GM06990 (cell line): ENCODE measurements at regions not wholly inside any gene's neighbourhood (a gene's known extent, or its start where the extent isn't known, plus 50 kb on each side); places are given as distances from the start of the nearest gene placed in this dataset.
"Not testable (repeated sequence)": the region's sequence is repeated elsewhere in the genome, so short reads cannot be mapped to it uniquely, and the experiment has no call there.

Source experiments
- DNase-seq: peaks from one replicate; pipeline ENCODE4 v3.0.0-alpha.2; 2011; ENCODE audit not compliant: insufficient read length; ENCODE audit errors: extremely low read depth
- H3K27me3 ChIP-seq: replicated peaks from 2 replicates; pipeline ENCODE4 v1.6.0; 2011; ENCODE audit warnings: low read length; ENCODE audit not compliant: control insufficient read depth, insufficient read depth
- H3K36me3 ChIP-seq: 2 replicates; pipeline ENCODE4 v1.5.1; 2011; ENCODE audit warnings: low read length; ENCODE audit not compliant: control insufficient read depth, insufficient read depth
- H3K4me3 ChIP-seq: replicated peaks from 2 replicates; pipeline ENCODE4 v1.5.1; 2011; ENCODE audit warnings: low read depth, mild to moderate bottlenecking, control low read depth, low read length
- TF ChIP-seq, protein P1 (sequence below): IDR thresholded peaks from 2 replicates; pipeline ENCODE4 v1.5.1; 2011; ENCODE audit warnings: low read length, control low read depth, mild to moderate bottlenecking, inconsistent platforms; ENCODE audit not compliant: insufficient read depth, poor library complexity, severe bottlenecking

DNA sequence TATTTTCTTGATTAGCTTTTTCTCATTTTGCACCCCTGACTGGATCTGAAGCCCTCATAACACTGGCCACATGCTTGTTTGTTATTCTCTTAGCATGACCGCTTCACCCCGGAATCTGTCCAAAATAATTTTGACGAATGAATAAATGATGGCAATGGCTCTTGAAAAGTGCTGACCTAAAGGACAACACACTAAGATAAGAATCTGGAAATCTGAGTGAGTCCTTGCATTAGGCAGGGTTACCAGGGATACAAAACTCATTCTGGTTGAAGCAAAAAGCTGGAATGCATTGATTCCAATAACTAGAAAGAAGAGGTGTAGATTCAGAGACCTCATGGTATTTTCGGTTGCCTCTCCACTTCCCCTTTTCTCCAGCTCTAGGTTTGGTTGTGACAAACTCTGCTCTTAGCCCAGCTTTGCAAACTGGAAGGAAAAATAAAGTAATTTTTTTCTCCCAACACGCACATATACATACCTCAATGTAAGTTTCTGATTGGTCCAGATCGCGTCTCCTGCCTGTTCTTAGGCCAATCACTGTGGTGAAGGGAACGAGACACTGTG lies 157.4 kb downstream of the SKIDA1 start:
- H3K36me3 ChIP-seq: no peaks in the 10 kb centered on the region
- no peak for DNase-seq
- H3K4me3 ChIP-seq: no peak overlapping the region
- no peaks in the 10 kb centered on the region for H3K27me3 ChIP-seq
- TF ChIP-seq, protein P1, sequence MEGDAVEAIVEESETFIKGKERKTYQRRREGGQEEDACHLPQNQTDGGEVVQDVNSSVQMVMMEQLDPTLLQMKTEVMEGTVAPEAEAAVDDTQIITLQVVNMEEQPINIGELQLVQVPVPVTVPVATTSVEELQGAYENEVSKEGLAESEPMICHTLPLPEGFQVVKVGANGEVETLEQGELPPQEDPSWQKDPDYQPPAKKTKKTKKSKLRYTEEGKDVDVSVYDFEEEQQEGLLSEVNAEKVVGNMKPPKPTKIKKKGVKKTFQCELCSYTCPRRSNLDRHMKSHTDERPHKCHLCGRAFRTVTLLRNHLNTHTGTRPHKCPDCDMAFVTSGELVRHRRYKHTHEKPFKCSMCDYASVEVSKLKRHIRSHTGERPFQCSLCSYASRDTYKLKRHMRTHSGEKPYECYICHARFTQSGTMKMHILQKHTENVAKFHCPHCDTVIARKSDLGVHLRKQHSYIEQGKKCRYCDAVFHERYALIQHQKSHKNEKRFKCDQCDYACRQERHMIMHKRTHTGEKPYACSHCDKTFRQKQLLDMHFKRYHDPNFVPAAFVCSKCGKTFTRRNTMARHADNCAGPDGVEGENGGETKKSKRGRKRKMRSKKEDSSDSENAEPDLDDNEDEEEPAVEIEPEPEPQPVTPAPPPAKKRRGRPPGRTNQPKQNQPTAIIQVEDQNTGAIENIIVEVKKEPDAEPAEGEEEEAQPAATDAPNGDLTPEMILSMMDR: no peak

DNA sequence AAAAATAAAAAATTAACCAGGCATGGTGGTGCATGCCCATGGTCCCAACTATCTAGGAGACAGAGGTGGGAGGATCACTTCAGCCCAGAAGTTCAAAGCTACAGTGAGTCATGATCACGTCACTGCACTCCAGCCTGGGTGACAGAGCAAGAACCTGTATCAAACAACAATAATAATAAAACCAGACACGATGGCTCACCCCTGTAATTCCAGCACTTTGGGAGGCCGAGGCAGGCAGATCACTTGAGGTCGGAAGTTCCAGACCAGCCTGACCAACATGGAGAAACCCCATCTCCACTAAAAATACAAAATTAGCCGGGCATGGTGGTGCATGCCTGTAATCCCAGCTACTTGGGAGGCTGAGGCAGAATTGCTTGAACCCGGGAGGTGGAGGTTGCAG lies 159.4 kb downstream of the SKIDA1 start:
- H3K36me3 ChIP-seq, H3K27me3 ChIP-seq, H3K4me3 ChIP-seq, DNase-seq: not testable (repeated sequence)

DNA sequence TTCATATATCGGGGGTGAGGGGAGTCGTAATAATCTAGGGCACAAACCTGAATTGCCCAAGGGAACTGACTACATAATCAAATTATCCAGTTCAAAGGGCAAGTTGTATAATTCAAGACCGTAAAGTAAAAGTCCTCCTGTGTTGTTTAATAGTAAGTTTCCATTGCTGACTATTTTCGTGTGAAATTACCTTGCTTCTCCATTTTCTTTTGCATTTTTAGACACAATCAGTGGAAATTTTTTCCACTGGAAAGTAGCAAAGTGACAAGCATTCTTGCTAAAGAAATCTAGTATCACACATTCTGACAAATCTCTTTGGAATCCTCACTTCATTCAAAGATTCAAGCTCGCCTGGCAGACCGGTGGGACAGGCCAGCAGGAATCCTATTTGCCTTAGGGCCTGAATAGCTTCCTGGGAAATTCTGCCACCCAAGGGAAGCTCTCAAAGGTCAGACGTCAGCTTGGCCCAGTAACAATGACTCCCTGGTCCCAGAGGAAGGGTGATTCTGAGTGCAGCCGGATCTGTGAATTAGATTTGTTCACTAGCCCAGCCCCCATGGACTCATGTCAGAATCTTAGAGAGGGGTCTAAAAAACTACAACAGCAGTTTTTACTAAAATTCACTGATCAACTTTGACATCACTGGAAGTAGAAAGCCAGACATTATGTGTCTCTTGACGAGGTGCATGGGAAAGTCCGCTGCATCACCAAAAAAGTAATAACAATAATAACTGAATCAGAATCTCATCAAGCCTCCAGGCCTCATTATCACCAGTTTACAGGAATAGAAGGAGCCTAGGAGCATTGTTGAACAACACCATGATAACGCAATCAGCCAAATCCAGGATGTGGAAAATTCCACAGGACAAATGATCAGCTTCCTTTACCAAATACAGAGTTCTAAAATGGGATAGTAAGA lies 161.0 kb downstream of the SKIDA1 start:
- H3K27me3 ChIP-seq: no peaks in the 10 kb centered on the region
- H3K4me3 ChIP-seq: no peak overlapping the region
- DNase-seq: no peak
- TF ChIP-seq, protein P1: no peak
- no peaks in the 10 kb centered on the region for H3K36me3 ChIP-seq

DNA sequence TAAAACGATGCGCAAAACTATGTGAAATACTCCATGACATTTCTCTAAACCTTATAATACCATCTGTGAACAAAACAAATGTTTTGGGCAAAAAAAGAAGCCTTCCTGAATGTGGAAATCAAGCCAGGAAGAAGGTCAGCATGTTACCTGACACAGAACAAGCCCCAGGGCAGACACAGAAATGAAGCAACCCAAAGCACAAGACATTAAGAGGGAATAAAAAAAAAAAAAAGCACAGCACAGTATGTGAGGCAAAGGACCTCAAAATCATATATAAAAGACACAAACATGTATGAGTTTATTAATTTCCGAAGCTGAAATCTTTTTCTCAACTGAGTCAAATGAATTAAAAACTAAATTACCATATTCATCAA lies 161.8 kb downstream of the SKIDA1 start:
- DNase-seq: no peak
- Histone ChIP-seq H3K4me3 (no peak overlapping the region), H3K36me3 (no peaks in the 10 kb centered on the region), H3K27me3 (no peaks in the 10 kb centered on the region)
- TF ChIP-seq, protein P1: no peak

DNA sequence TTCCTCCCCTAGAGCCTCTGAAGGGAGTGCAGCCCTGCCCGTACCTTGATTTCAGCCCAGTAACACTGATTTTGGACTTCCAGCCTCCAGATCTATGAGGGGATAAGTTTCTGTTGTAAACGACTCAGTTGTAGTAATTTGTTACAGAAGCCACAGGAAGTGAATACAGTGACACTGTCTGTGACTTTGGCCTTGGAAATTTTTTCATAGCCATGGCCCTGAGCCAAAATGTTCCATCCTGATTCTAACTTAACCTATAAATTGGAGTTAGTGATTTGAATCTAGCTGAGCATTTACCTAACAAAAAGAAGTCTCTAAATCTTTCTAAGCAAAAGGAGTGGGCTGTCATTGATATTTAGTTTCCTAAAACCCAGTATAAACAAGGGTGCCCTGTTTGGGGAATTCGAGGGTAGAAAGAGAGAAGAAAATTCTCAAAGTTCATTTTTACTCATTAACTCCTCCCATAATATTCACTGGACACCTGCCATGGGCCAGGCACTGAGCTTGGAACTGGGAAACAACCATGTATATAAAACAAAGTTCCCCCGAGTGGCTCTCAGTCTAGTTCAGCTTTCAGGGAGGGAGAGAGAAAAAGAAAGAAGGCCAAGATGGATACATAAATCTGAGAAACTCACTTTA lies 162.3 kb downstream of the SKIDA1 start:
- Histone ChIP-seq H3K27me3 (no peaks in the 10 kb centered on the region), H3K36me3 (no peaks in the 10 kb centered on the region), H3K4me3 (no peak overlapping the region)
- TF ChIP-seq, protein P1: no peak
- DNase-seq: no peak

DNA sequence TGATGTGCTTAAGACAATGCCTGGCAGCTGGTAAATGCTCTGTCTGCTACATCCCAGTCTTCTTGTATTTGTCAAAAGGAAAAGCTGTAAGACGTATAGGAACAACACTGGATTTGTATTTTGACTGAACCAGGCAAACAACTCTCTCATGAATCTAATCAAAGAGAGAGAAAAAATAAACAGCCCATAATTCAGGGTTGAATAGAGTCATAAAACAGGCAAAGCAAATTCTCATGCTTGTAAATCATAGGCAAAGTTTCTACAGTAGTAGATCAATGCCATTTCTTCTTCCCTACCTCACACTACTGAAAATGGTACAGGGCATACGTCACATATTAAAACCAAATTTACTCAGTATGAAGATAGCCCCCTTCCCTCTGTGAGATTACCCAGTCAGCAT lies 166.3 kb downstream of the SKIDA1 start:
- no peak for DNase-seq
- H3K27me3 ChIP-seq: no peaks in the 10 kb centered on the region
- TF ChIP-seq, protein P1: no peak

More for the DNA sequence above, 166.3 kb downstream of the SKIDA1 start:
- Histone ChIP-seq H3K4me3 (no peak overlapping the region), H3K36me3 (no peaks in the 10 kb centered on the region)
